ENCODE measurements at regions not wholly inside any gene's neighbourhood (a gene's known extent, or its start where the extent isn't known, plus 50 kb on each side); places are given as distances from the start of the nearest gene placed in this dataset.

DNA sequence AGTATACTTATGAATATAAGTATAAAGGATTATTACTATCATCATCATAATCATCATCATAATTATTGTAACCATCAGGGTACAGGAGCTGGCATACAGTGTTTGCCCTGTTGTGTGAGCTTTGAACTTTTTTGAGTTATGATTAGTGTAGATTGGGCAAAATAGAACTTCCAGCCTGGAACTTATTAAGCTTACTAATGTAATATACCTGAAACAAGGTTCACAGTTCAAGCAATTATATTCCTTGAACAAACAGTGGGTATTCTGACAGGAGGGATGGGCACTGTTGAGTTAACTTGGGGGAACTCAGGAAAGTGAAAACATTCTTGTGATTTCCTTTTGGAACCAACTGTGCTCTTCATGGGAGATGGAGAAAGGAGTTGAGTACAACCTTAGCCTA is 680.0 kb downstream of the DOK5 start:
- no peak for DNase-seq (ENCODE audit: low read depth in 2 of 2)
- TF ChIP-seq, protein P1, sequence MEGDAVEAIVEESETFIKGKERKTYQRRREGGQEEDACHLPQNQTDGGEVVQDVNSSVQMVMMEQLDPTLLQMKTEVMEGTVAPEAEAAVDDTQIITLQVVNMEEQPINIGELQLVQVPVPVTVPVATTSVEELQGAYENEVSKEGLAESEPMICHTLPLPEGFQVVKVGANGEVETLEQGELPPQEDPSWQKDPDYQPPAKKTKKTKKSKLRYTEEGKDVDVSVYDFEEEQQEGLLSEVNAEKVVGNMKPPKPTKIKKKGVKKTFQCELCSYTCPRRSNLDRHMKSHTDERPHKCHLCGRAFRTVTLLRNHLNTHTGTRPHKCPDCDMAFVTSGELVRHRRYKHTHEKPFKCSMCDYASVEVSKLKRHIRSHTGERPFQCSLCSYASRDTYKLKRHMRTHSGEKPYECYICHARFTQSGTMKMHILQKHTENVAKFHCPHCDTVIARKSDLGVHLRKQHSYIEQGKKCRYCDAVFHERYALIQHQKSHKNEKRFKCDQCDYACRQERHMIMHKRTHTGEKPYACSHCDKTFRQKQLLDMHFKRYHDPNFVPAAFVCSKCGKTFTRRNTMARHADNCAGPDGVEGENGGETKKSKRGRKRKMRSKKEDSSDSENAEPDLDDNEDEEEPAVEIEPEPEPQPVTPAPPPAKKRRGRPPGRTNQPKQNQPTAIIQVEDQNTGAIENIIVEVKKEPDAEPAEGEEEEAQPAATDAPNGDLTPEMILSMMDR (conservative IDR thresholded peaks at IDR 0.05 in 1 of 2, IDR thresholded peaks at IDR 0.05 in 1 of 2; ENCODE audit: low read depth in 1 of 2, low read length in 2 of 2): no peak
- TF ChIP-seq EZH2 (IDR thresholded peaks at IDR 0.05; ENCODE audit: low read length, missing control alignments): no peak

DNA sequence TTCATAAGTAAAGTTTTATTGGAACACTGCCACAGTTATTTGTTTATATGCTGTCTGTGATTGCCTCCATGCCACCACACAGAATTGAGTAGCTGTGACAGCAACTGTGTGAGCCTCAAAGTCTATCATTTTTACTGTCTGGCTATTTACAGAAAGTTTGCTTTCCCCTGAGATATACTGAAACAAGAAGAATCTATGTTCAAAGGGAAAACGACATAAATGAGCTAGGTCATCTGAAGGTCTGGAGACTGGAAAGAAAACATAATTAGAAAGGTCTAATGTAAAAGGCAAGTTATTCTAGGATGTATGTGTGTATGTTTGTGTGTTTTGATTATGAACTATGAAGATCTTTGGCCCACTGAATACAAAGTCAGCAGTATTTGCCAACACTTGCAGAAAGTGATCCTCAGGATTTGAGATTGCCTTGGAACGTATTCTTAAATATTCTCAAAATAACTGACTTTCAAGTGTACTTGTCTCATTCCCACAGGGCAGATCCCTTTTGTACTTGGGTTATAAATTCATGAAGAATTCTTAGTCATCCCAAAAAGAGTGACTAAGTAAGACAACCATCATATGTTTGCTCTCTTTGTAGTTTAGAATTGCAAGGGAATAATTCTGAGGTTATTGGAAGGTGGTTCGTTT is 677.7 kb downstream of the DOK5 start:
- TF ChIP-seq EZH2 (IDR thresholded peaks at IDR 0.05; ENCODE audit: low read length, missing control alignments): no peak
- TF ChIP-seq, protein P1 (conservative IDR thresholded peaks at IDR 0.05 in 1 of 2, IDR thresholded peaks at IDR 0.05 in 1 of 2; ENCODE audit: low read depth in 1 of 2, low read length in 2 of 2): no peak
- H3K9ac ChIP-seq (ENCODE audit: insufficient read depth, low read length): no peak overlapping the region
- H3K9me3 ChIP-seq (ENCODE audit: control insufficient read depth, insufficient read depth, low read depth, low read length): no peaks in the 10 kb centered on the region
- H4K20me1 ChIP-seq (ENCODE audit: control insufficient read depth, extremely low read depth, insufficient read depth, low read length): no peaks in the 10 kb centered on the region
- H3K4me1 ChIP-seq (ENCODE audit: control insufficient read depth, extremely low read depth, insufficient read depth, low read length): no peaks in the 10 kb centered on the region
- H3K27ac ChIP-seq (ENCODE audit: insufficient read depth, low read length): no peak overlapping the region
- no peaks in the 10 kb centered on the region for H3K27me3 ChIP-seq (ENCODE audit: control insufficient read depth, insufficient read depth, low read length)
- peak in 1 of 2 donors; percentile 77 for DNase-seq (ENCODE audit: low read depth in 2 of 2)
- H3K4me3 ChIP-seq (replicated peaks in 1 of 4; ENCODE audit: control extremely low read depth in 1 of 4, insufficient read depth in 1 of 4, low read depth in 3 of 4, low read length in 4 of 4): no peak overlapping the region
- no peak overlapping the region for H2AFZ ChIP-seq (ENCODE audit: low read length)
- no peaks in the 10 kb centered on the region for H3K79me2 ChIP-seq (ENCODE audit: control insufficient read depth, insufficient read depth, low read length)
- H3K4me2 ChIP-seq (ENCODE audit: extremely low read depth, insufficient read depth, low read length): no peak overlapping the region
- H3K36me3 ChIP-seq (ENCODE audit: control insufficient read depth, insufficient read depth, low read length): no peaks in the 10 kb centered on the region

More for the DNA sequence above, 680.0 kb downstream of the DOK5 start:
- no peak overlapping the region for H3K9ac ChIP-seq (ENCODE audit: insufficient read depth, low read length)
- H3K4me1 ChIP-seq (ENCODE audit: control insufficient read depth, extremely low read depth, insufficient read depth, low read length): no peaks in the 10 kb centered on the region
- no peaks in the 10 kb centered on the region for H3K79me2 ChIP-seq (ENCODE audit: control insufficient read depth, insufficient read depth, low read length)
- no peaks in the 10 kb centered on the region for H3K36me3 ChIP-seq (ENCODE audit: control insufficient read depth, insufficient read depth, low read length)
- no peak overlapping the region for H3K27ac ChIP-seq (ENCODE audit: insufficient read depth, low read length)
- H3K27me3 ChIP-seq (ENCODE audit: control insufficient read depth, insufficient read depth, low read length): no peaks in the 10 kb centered on the region
- no peaks in the 10 kb centered on the region for H4K20me1 ChIP-seq (ENCODE audit: control insufficient read depth, extremely low read depth, insufficient read depth, low read length)
- H2AFZ ChIP-seq (ENCODE audit: low read length): no peak overlapping the region
- no peaks in the 10 kb centered on the region for H3K9me3 ChIP-seq (ENCODE audit: control insufficient read depth, insufficient read depth, low read depth, low read length)
- H3K4me2 ChIP-seq (ENCODE audit: extremely low read depth, insufficient read depth, low read length): no peak overlapping the region
- no peak overlapping the region for H3K4me3 ChIP-seq (replicated peaks in 1 of 4; ENCODE audit: control extremely low read depth in 1 of 4, insufficient read depth in 1 of 4, low read depth in 3 of 4, low read length in 4 of 4)

DNA sequence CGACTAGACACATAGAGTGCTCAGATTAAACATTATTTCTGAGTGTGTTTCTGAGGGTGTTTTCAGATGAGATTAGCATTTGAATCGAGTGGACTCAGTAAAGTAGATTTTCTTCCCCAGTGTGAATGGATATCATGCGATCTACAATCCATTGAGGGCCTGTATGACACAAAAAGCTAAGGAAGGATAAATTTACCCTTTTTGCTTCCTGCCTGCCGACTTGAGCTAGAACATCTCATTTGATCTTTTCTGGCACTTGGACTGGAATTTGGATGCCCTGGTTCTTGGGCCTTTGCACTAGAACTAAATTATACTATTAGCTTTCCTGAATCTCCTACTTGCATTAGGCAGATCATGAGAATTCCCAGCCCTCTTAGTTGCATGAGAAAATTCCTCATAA is 675.8 kb downstream of the DOK5 start:
- no peaks in the 10 kb centered on the region for H3K79me2 ChIP-seq (ENCODE audit: control insufficient read depth, insufficient read depth, low read length)
- H3K9me3 ChIP-seq (ENCODE audit: control insufficient read depth, insufficient read depth, low read depth, low read length): no peaks in the 10 kb centered on the region
- no peak overlapping the region for H3K27ac ChIP-seq (ENCODE audit: insufficient read depth, low read length)
- H3K4me3 ChIP-seq (replicated peaks in 1 of 4; ENCODE audit: control extremely low read depth in 1 of 4, insufficient read depth in 1 of 4, low read depth in 3 of 4, low read length in 4 of 4): no peak overlapping the region
- H3K36me3 ChIP-seq (ENCODE audit: control insufficient read depth, insufficient read depth, low read length): no peaks in the 10 kb centered on the region
- no peaks in the 10 kb centered on the region for H3K4me1 ChIP-seq (ENCODE audit: control insufficient read depth, extremely low read depth, insufficient read depth, low read length)
- no peak overlapping the region for H3K4me2 ChIP-seq (ENCODE audit: extremely low read depth, insufficient read depth, low read length)
- H4K20me1 ChIP-seq (ENCODE audit: control insufficient read depth, extremely low read depth, insufficient read depth, low read length): no peaks in the 10 kb centered on the region
- TF ChIP-seq, protein P1 (conservative IDR thresholded peaks at IDR 0.05 in 1 of 2, IDR thresholded peaks at IDR 0.05 in 1 of 2; ENCODE audit: low read depth in 1 of 2, low read length in 2 of 2): no peak
- no peak for TF ChIP-seq EZH2 (IDR thresholded peaks at IDR 0.05; ENCODE audit: low read length, missing control alignments)
- no peak for DNase-seq (ENCODE audit: low read depth in 2 of 2)
- no peak overlapping the region for H3K9ac ChIP-seq (ENCODE audit: insufficient read depth, low read length)
- no peak overlapping the region for H2AFZ ChIP-seq (ENCODE audit: low read length)
- H3K27me3 ChIP-seq (ENCODE audit: control insufficient read depth, insufficient read depth, low read length): no peaks in the 10 kb centered on the region

Data from fibroblast of lung (primary cell).